Adrenal gland (tissue), 5 donors: ENCODE measurements at regions not wholly inside any gene's neighbourhood (a gene's known extent, or its start where the extent isn't known, plus 50 kb on each side); places are given as distances from the start of the nearest gene placed in this dataset.

ENCODE experiments used
- POLR2A ChIP-seq, 2 donors: fragments of 450-650 bp; IDR thresholded peaks; one replicate each; pipeline ENCODE4 v1.6.1; 2017; ENCODE audit warnings: antibody characterized with exemption in 2 of 2, mild to moderate bottlenecking in 2 of 2, moderate library complexity in 1 of 2
- TF ChIP-seq, protein P1 (sequence below), 6 experiments: fragments of 450-650 bp in 4 of 6; fragments of 200-600 bp in 2 of 6; sonication (generic) in 1 of 6; IDR thresholded peaks; 1 replicate in 5 of 6; 2 replicates in 1 of 6; pipeline versions ENCODE4 v1.5.1 to v1.8.0; 2016 to 2021; ENCODE audit warnings: antibody characterized with exemption in 6 of 6, mild to moderate bottlenecking in 2 of 6, moderate library complexity in 1 of 6
- donor health status: DM: no; HTN: no; CAD: no.

GRCh38 chr9:86732514-86733171, 214.7 kb downstream of the GAS1 start:
- TF ChIP-seq, protein P1, sequence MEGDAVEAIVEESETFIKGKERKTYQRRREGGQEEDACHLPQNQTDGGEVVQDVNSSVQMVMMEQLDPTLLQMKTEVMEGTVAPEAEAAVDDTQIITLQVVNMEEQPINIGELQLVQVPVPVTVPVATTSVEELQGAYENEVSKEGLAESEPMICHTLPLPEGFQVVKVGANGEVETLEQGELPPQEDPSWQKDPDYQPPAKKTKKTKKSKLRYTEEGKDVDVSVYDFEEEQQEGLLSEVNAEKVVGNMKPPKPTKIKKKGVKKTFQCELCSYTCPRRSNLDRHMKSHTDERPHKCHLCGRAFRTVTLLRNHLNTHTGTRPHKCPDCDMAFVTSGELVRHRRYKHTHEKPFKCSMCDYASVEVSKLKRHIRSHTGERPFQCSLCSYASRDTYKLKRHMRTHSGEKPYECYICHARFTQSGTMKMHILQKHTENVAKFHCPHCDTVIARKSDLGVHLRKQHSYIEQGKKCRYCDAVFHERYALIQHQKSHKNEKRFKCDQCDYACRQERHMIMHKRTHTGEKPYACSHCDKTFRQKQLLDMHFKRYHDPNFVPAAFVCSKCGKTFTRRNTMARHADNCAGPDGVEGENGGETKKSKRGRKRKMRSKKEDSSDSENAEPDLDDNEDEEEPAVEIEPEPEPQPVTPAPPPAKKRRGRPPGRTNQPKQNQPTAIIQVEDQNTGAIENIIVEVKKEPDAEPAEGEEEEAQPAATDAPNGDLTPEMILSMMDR (IDR thresholded peaks at IDR 0.05), result no peak
- no peak for TF ChIP-seq POLR2A (IDR thresholded peaks at IDR 0.05)
